ENCODE measurements at regions not wholly inside any gene's neighbourhood (a gene's known extent, or its start where the extent isn't known, plus 50 kb on each side); places are given as distances from the start of the nearest gene placed in this dataset.
"Not testable (repeated sequence)": the region's sequence is repeated elsewhere in the genome, so short reads cannot be mapped to it uniquely, and the experiment has no call there.

- not testable (repeated sequence) for DNase-seq
These were observed 281.7 kb downstream of the ANAPC1 start for GRCh38 chr2:111602259-111602658.

GRCh38 chr2:111605798-111606197 is 278.2 kb downstream of the ANAPC1 start:
- DNase-seq = not testable (repeated sequence)

- not testable (repeated sequence) for DNase-seq
These were observed 277.4 kb downstream of the ANAPC1 start for GRCh38 chr2:111606632-111607031.

- DNase-seq = not testable (repeated sequence)
These were observed 274.7 kb downstream of the ANAPC1 start for GRCh38 chr2:111609146-111609844.

- DNase-seq = not testable (repeated sequence)
These were observed 274.0 kb downstream of the ANAPC1 start for GRCh38 chr2:111610035-111610434.

GRCh38 chr2:111616651-111617218 is 267.3 kb downstream of the ANAPC1 start:
- DNase-seq = no peak

- peak; percentile 55 for DNase-seq
These were observed 266.4 kb downstream of the ANAPC1 start for GRCh38 chr2:111617299-111618225.

GRCh38 chr2:111618226-111618977 is 265.6 kb downstream of the ANAPC1 start:
- DNase-seq = peak; percentile 82

GRCh38 chr2:111618978-111619902 is 264.8 kb downstream of the ANAPC1 start:
- peak; percentile 20 for DNase-seq

GRCh38 chr2:111620281-111620680 is 263.7 kb downstream of the ANAPC1 start:
- no peak for DNase-seq

GRCh38 chr2:111622859-111623258 is 261.1 kb downstream of the ANAPC1 start:
- DNase-seq = no peak

GRCh38 chr2:111623380-111623779 is 260.6 kb downstream of the ANAPC1 start:
- no peak for DNase-seq

GRCh38 chr2:111624411-111625156 is 259.4 kb downstream of the ANAPC1 start:
- DNase-seq = peak; percentile 99

GRCh38 chr2:111625157-111625537 is 258.8 kb downstream of the ANAPC1 start:
- not testable (repeated sequence) for DNase-seq

GRCh38 chr2:111626037-111626864 is 257.7 kb downstream of the ANAPC1 start:
- DNase-seq = peak; percentile 45

- no peak for DNase-seq
These were observed 257.2 kb downstream of the ANAPC1 start for GRCh38 chr2:111626865-111627163.

- DNase-seq = peak; percentile 77
These were observed 256.7 kb downstream of the ANAPC1 start for GRCh38 chr2:111627256-111627655.

- DNase-seq = no peak
These were observed 255.8 kb downstream of the ANAPC1 start for GRCh38 chr2:111628221-111628620.

- peak; percentile 6 for DNase-seq
These were observed 254.0 kb downstream of the ANAPC1 start for GRCh38 chr2:111629983-111630382.

- DNase-seq = peak; percentile 45
These were observed 251.3 kb downstream of the ANAPC1 start for GRCh38 chr2:111632661-111633060.

Data from MV-4-11 (cell line).